Endometrial microvascular endothelial cells (primary cell): ENCODE measurements at regions not wholly inside any gene's neighbourhood (a gene's known extent, or its start where the extent isn't known, plus 50 kb on each side); places are given as distances from the start of the nearest gene placed in this dataset.
"Not testable (repeated sequence)": the region's sequence is repeated elsewhere in the genome, so short reads cannot be mapped to it uniquely, and the experiment has no call there.

ENCODE experiments used
- in situ Hi-C: cut with HindIII; loops from 2 replicates; pipeline ENCODE4 v1.10.0; 2017; ENCODE audit warnings: low sequenced_read_pairs, low pct_unique_long_range_greater_than_20kb; ENCODE audit errors: inconsistent ontology term

DNA sequence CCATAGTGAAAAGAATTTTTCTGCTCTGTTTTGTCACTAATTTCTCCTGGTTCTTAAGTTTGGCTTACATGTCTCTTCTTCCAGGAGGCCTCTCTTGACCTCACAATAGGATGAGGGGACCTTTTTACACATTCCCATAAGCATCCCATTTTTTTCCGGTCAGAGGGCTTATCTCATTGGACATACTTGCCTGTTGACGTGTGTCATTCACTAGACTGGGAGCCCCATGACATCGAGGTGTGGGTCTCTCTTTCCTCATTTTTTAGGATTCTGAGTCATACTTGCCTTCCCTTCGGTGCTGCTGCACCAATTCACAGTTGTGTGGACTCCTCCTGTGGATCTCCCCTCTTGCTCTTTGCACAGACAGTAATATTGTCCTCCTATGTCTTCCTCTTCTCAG, 601.8 kb downstream of the GATA3 start:
- in situ Hi-C loops, result no loop called here

DNA sequence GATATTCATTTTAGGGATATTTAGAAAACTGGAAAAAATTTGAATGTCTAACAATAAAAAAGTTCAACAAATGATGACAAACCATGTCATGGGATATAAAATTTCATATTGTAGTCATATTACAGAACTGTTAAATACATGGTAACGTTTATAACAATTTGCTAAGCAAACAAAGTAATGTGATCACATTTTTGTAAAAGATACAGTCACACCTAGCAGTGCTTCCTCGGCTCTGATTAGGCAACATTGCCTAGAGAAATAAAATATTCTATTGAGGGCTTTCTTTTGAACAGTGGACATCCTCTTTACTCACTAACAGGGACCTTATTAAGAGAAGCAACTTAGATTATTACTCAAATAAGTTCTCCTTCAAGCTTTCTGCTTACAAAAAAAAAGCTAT, 605.5 kb downstream of the GATA3 start:
- in situ Hi-C loops, result no loop called here

DNA sequence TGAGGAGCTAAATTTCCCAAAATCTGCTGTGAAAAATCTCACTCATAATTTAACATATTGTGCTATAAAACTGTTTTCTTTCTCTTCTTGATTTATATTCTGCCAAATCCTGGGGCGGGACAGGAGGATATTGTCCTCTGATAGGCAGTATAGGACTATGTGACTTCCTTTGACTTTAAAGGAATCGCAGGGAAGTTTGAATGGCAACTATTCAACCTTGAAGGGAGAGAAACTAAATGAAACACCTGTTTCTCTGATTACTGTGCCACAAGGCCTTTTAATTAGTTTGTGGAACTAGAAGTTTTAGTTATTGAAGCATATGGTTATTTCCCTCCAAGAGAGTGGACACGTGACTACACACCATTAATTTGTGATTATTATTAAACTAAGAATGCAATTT, 607.4 kb downstream of the GATA3 start:
- in situ Hi-C loops, result no loop called here

DNA sequence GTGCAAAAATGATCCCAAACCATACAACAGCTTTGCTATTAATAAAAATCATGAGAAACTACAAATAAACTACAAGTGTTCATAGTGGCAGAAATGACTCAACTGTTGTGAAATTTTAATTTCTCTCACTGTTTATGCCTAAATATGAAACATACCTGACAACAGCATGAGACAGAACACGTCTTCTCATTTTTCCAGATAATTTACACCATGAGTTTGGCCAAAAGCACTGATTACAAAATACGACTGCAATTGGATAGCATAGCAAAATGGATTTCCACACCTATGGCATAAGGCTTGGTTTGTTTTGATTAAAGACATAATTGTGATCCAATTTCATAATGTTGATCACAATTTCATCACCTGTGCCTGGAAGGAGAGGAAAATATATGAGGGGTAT, 608.6 kb downstream of the GATA3 start:
- in situ Hi-C loops, result no loop called here

DNA sequence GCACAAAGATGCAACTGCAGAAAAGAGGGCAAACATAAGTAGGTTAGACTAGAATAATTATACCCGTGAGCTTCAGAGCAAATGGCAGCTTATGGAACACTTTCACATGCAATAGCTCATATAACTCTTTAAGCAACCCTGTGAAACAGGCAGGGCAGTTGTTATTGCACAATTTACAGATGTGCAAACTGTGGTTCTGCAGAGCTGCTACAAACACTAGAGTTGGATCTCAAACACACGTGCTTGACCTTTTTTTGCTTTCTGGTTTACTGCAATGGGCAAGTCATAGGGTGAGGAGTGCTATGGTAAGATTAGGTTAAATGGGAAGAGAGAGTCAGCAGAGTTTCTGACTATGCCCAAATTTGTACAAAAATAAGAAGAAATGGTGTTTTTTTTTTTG, 610.8 kb downstream of the GATA3 start:
- in situ Hi-C loops, result no loop called here

DNA sequence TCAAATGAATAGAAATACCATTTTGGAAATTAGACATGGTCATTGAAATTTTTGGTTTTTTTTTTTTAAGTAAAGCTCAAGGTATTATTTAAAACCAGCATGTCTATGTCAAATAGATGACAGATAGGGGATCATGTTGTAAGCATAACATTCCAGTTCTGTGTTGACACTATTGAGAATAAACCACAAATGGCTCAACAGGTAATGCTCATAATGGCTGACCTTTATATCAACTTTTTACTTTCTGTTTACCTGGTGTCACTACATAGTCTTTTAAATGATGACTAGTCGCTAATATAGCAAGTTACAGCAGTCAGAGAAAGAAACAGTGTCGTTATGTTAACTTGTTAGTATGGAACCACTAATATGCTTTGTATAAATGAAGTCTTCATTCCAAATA, 616.0 kb downstream of the GATA3 start:
- in situ Hi-C loops, result no loop called here

DNA sequence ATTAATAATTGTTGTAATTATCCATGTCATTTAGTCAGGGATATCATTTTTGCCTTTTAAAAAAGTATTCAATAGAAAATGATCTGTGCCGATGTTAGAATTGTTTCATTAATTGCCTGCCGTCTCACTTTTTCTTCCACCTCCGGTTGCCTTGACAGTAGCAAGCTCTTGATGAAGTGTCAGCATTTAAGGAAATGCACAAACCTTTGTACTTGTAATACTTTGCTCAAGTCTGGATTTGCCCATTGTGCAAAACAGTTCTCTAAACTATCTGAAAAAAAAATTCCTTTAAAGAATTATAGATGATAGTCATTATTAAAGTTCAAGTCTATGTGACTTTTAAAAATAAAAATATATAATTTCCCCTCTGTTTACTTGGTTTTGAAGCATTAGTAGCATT, 619.7 kb downstream of the GATA3 start:
- in situ Hi-C loops, result no loop called here

DNA sequence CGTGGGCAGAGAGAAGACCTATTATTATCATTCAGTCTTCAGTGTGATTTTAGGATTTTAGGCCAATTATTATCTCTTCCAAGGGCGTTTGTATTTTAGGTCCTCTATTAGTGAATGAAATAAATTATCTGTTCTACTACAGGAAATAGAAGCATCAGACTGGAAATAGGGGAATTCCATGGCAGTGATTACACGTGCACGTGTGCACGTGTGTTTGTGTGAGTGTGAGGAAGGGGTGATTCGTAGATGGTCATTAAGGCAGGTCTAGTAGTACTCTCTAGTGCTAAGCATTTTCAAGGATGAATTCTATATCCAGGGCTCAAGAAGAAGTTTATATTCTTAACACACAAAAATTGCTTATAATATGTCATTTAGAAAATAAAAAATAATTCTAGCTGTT, 623.2 kb downstream of the GATA3 start:
- in situ Hi-C loops, result no loop called here

DNA sequence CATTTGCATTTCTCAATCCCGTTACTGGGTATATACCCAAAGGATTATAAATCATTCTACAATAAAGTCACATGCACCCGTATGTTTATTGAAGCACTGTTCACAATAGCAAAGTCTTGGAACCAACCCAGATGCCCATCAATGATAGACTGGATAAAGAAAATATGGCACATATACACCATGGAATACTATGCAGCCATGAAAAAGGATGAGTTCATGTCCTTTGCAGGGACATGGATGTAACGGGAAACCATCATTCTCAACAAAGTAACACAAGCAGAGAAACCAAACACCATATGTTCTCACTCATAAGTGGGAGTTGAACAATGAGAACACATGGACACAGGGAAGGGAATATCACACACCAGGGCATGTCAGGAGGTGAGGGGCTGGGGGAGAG, 630.4 kb downstream of the GATA3 start:
- in situ Hi-C loops, result not testable (repeated sequence)

DNA sequence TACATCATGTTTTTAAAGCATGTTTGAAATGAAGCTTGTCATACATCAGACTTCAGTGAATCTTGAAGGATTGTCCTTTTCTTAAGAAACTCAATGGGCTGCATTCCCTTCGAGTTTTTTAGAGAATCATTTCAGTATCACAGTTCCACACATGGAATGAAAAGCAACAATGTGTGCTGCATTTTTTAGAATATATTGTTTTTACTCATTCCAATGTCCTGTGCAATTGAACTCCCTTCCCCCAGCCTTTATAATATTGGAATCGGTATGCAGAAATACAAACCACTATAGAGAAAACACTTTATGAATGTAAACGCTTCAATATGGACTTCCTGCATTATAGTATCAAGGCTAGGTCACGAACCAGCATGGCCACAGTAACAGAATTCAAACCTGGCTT, 634.4 kb downstream of the GATA3 start:
- in situ Hi-C loops, result no loop called here

DNA sequence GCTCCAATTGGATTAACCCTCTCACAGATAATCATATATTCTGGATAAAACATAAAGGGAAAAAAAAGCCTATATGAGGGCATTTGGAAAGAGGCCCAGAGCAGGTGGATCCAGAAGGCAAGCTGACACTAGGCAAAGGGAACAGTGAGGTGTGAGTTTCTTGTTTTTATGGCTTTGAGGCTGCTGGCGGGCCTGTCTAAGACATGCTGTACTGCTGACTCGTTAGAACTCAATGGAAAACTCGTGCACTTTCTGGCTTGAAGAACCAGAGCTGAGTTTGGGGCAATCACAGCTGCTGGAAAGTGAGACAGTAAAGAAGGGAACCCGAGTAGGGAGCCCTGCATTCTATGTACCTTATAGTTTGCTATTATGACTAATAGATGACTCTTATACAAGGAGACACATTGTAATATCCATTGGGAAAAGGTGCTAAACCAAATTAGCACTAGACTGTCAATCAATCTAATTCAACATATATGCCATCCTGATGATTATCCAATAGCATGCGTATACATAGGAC, 637.1 kb downstream of the GATA3 start:
- in situ Hi-C loops, result no loop called here

DNA sequence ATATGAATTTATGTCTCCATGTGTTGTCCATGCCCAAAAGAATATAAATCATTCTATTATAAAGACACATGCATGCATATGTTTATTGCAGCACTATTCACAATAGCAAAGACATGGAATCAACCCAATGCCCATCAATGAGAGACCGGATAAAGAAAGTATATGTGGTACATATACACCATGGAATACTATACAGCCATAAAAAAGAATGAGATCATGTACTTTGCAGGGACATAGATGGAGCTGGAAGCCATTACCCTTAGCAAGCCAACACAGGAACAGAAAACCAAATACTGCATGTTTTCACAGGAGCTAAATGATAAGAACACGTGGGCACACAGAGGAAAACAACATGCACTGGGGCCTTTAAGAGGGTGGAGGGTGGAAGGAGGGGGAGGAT, 639.1 kb downstream of the GATA3 start:
- in situ Hi-C loops, result not testable (repeated sequence)

DNA sequence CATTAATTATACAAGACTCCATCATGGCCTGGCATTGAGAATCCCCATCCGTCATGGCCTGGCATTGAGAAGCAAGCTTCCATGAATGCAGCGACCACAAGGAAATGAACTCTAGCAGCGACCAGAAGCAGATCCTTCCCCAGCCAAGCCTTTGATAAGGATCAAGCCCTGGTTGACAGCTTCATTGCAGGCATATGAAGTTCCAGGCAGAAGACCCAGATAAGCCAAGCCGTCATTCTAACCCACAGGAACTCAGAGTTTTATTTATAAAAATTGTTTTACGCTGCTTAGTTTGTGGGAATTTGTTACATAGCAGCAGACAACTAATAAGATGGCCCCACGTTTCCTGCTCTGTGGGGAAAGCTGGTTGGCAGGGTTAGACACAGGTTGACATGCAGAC, 642.3 kb downstream of the GATA3 start:
- in situ Hi-C loops, result no loop called here

DNA sequence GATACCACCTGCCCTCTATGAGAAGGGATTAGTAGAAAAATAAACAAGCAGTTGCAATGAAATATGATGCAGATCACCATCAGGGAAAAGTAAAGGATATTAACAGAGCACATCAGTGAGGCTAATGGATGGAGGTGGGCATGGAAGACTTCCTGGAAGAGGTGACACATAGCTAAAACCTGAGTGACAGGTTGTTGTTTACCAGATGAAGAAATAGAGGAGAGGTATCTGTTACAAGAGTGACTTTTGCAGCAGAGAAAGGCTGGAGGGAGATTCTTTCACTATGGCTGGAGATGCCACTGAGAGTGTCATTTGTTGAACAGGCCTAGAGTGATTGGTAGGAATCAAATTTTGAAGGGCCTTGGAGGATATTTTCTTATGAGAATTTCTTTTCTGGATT, 646.2 kb downstream of the GATA3 start:
- in situ Hi-C loops, result no loop called here

DNA sequence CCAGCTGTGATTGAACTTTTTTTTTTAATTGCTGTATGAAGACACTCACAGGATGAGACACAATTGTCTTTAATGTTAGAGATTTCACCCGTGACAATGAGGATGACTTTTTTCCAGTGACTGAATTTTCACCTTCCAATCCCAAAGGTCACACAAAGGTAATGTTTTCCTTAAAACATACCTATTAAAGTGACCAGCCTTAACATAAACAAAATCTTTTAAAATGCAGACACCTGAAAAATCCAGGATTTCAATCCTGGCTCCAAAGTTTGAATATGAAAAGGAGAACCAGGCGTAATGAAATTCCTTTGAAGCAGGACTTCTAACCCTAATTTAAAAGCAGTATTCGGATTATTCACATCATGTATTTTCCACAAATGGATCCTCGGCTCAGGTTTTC, 647.7 kb downstream of the GATA3 start:
- in situ Hi-C loops, result no loop called here

DNA sequence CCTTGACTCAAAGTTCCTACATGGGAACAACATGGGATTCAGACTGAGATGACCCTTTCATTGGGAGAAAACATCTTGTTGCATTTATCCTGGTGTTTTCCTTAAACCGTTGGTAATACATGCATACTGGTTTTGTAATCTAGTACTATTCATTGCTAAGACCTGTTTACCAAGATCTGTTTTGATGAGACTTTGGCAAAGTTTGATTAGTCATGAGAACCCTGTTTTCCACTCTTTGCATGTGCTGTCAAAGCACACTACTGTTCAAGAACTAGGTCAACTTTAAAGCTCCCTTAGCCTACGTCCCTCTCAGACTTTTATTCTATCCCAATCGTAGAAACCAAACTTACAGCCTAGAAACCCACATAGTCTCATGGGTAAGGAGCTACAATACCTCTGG, 650.9 kb downstream of the GATA3 start:
- in situ Hi-C loops, result no loop called here

DNA sequence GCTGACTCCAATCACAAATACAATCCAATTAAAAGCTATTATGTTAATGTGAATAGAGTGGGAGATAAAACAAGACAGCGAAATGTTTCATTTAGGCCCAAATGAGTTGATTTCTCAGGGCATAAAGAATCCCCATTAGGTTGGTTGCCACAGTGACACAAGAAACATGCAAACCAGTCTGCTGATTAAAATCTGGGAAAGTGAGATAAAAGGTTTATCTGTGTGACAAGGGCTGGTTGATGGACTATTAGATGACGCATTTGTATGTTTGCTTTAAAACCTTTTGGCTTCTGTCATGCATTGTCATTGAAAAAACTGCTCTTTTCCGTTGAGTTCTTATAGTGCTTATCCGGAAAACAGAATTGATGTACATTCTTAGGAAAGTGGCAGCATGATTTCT, 658.2 kb downstream of the GATA3 start:
- in situ Hi-C loops, result no loop called here

DNA sequence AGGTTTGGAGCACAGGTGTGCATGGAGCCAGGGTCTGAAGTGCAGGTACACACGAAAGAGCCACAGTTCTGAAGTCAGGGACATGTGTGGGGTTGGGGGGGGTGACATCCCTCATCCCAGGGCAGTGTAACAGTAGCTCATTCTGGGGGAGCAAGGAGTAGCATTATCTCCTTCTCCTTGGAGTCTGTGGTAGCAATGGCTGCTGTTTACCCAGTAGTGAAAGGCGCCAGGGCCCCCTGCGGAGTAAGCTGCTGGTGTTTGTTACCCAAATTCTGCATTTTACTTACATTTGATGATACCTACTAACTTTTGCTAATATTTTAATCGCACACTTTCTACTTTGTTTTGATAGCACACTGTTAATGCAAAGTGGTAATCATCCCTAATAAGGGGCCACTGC, 665.5 kb downstream of the GATA3 start:
- in situ Hi-C loops, result no loop called here

DNA sequence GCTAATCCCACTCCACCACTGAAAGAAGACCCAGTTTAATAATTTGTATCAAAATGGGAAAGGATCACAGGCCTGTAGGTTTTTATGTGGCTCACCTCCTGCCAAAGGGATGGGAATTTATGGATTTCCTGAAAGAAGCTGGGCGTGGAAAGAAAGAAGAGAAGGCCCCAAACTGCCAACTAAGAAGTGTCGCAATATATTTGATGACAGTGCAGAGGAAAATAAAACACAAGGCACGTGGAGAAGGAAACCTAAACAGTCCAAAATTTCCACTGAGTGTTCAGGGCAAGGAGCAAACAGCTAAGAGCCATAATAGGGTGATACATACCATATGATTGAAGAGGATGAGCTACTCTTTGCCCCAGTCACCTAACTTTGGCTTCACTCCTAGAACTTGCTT, 667.2 kb downstream of the GATA3 start:
- in situ Hi-C loops, result no loop called here

DNA sequence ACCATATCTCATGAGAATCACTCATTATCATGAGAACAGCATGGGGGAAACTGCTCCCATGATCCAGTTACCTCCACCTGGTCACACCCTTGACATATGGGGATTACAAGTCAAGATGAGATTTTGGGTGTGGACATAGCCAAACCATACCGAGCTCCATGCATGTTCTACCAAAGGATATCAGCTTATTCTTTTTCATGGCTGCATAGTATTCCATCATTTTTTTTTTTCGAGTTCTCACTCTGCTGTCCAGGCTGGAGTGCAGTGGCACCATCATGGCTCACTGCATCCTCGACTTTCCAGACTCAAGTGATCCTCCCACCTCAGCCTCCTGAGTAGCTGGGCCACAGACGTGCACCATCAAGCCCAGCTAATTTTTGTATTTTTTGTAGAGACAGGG, 668.3 kb downstream of the GATA3 start:
- in situ Hi-C loops, result no loop called here

DNA sequence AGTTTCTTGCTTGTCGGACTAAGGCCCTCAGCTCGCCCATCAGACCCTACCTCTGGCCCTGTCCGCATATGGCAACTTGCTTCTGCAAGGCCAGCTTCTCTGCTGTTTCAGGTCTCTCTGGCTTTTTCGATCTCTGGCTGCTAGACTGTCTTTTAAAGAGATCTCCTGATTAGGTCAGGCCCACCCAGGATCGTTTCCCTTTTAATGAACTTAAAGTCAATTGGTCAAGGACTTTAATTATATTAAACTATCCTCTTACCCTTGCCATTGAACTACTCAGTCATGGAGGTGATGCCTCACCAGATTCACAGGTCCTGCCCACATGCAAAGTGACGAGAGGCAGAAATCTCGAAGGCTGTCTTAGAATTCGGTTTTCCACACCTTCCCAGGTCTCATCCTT, 670.9 kb downstream of the GATA3 start:
- in situ Hi-C loops, result no loop called here
